Stomach (tissue), 4 donors: ENCODE measurements at regions not wholly inside any gene's neighbourhood (a gene's known extent, or its start where the extent isn't known, plus 50 kb on each side); places are given as distances from the start of the nearest gene placed in this dataset.

Experiments
- CTCF ChIP-seq, 7 experiments: fragments of 450-650 bp in 4 of 7; fragments of 200-600 bp in 3 of 7; sonication (generic) in 3 of 7; IDR thresholded peaks; one replicate each; pipeline ENCODE4 v1.5.1; 2016 to 2019; ENCODE audit warnings: antibody characterized with exemption in 7 of 7, control low read depth in 2 of 7, mild to moderate bottlenecking in 1 of 7
- EP300 ChIP-seq: sonication (generic); formaldehyde crosslinking; IDR thresholded peaks from one replicate; pipeline ENCODE4 v1.6.1; 2017; ENCODE audit warnings: antibody characterized with exemption
- POLR2AphosphoS5 ChIP-seq, 3 donors: sonication (generic); formaldehyde crosslinking; IDR thresholded peaks; one replicate each; pipeline ENCODE4 v1.6.1; 2016; ENCODE audit warnings: antibody characterized with exemption in 3 of 3

- TF ChIP-seq CTCF (IDR thresholded peaks at IDR 0.05) (no peak), EP300 (no peak), POLR2AphosphoS5 (IDR thresholded peaks at IDR 0.05) (no peak)
Observed at GRCh38 chr2:156748221-156748620, 312.0 kb downstream of the GPD2 start.
